ENCODE measurements at regions not wholly inside any gene's neighbourhood (a gene's known extent, or its start where the extent isn't known, plus 50 kb on each side); places are given as distances from the start of the nearest gene placed in this dataset.

DNA sequence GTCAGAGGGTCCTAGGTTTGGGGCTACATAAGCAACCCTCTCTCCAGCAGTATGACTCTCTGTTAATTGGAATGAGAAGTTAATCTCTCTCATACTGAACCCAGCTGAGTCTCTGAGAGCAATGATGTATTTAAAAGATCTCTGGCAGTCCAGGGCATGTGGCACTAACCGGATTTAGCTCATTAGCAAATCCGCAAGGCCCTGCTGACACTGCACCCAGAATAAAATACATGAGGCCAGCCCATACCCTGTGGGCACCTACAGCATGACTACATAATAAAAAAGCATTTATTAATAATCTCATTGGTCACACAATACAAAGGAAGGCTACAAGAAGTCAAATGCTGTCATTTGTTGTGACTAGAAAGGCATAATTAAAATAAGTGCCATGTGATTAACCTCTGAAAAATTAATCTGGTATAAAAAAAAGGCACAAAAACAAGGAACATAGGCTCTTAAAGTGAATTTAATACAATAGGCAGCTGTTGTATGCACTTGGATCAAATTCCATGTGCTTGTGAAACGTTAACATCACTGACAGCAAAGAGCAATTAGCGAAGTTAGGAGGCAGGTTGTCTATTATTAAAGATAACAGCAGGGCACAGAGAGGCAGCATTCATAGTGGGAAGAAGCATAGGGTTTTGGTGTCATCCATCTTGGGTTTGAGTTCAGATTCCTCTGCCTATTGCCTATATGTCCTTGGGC, 381.2 kb downstream of the WDR72 start:
- Histone ChIP-seq H3K9me2 (replicated peaks; ENCODE audit: insufficient read depth) (no peaks in the 10 kb centered on the region), H3K4me2 (no peak overlapping the region), H3K4me1 (ENCODE audit: insufficient read depth) (no peaks in the 10 kb centered on the region), H4K20me1 (ENCODE audit: insufficient read depth, poor library complexity, severe bottlenecking) (no peaks in the 10 kb centered on the region), H3K4me3 (no peak overlapping the region), H3K79me2 (no peaks in the 10 kb centered on the region), H3K27ac (no peak overlapping the region), H2AFZ (no peak overlapping the region), H3K27me3 (no peaks in the 10 kb centered on the region), H3K36me3 (replicated peaks; ENCODE audit: insufficient read depth, low read depth) (no peaks in the 10 kb centered on the region), H3K9me3 (ENCODE audit: low read depth) (no peaks in the 10 kb centered on the region)
- TF ChIP-seq EZH2phosphoT487 (IDR thresholded peaks at IDR 0.05; ENCODE audit: low read depth, severe bottlenecking, unreplicated experiment) (no peak), EZH2 (IDR thresholded peaks at IDR 0.05; ENCODE audit: borderline replicate concordance) (no peak)
- TF ChIP-seq, protein P1, sequence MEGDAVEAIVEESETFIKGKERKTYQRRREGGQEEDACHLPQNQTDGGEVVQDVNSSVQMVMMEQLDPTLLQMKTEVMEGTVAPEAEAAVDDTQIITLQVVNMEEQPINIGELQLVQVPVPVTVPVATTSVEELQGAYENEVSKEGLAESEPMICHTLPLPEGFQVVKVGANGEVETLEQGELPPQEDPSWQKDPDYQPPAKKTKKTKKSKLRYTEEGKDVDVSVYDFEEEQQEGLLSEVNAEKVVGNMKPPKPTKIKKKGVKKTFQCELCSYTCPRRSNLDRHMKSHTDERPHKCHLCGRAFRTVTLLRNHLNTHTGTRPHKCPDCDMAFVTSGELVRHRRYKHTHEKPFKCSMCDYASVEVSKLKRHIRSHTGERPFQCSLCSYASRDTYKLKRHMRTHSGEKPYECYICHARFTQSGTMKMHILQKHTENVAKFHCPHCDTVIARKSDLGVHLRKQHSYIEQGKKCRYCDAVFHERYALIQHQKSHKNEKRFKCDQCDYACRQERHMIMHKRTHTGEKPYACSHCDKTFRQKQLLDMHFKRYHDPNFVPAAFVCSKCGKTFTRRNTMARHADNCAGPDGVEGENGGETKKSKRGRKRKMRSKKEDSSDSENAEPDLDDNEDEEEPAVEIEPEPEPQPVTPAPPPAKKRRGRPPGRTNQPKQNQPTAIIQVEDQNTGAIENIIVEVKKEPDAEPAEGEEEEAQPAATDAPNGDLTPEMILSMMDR (IDR thresholded peaks at IDR 0.05; ENCODE audit: poor library complexity): no peak
- DNase-seq (ENCODE audit: low spot score): no peak
- 74% methylated on average over 4 of the region's 4 CpGs for WGBS (ENCODE audit: low lambda C conversion rate, missing lambda C conversion rate)

DNA sequence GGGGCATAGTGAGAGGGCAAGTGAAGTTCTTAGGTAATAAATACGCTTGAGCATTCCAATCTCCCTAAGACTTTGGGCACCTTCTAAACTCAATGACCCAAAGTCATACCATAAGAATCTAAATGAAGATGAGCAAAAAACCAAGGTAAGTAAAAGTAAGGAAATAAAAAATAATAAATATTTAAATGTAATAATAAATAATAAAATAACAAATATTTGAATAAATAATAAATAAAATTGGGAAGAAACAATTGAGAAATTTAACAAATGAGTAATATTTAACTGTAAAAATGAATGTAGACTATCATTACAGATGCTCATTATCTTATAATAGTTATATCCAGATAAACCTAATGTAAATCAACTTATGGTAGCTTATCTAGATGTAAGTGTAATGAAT, 391.7 kb downstream of the WDR72 start:
- H3K9me3 ChIP-seq (ENCODE audit: low read depth): no peaks in the 10 kb centered on the region
- no peak overlapping the region for H3K4me2 ChIP-seq
- TF ChIP-seq, protein P1 (IDR thresholded peaks at IDR 0.05; ENCODE audit: poor library complexity): no peak
- TF ChIP-seq EZH2phosphoT487 (IDR thresholded peaks at IDR 0.05; ENCODE audit: low read depth, severe bottlenecking, unreplicated experiment): no peak
- no peak for TF ChIP-seq EZH2 (IDR thresholded peaks at IDR 0.05; ENCODE audit: borderline replicate concordance)
- no peaks in the 10 kb centered on the region for H3K27me3 ChIP-seq
- DNase-seq (ENCODE audit: low spot score): no peak
- H3K27ac ChIP-seq: no peak overlapping the region
- H2AFZ ChIP-seq: no peak overlapping the region
- no peaks in the 10 kb centered on the region for H3K4me1 ChIP-seq (ENCODE audit: insufficient read depth)
- H4K20me1 ChIP-seq (ENCODE audit: insufficient read depth, poor library complexity, severe bottlenecking): no peaks in the 10 kb centered on the region
- no peaks in the 10 kb centered on the region for H3K9me2 ChIP-seq (replicated peaks; ENCODE audit: insufficient read depth)
- no peaks in the 10 kb centered on the region for H3K36me3 ChIP-seq (replicated peaks; ENCODE audit: insufficient read depth, low read depth)
- 91% methylated on average over 1 of the region's 1 CpG for WGBS (ENCODE audit: low lambda C conversion rate, missing lambda C conversion rate)
- H3K79me2 ChIP-seq: no peaks in the 10 kb centered on the region
- H3K4me3 ChIP-seq: no peak overlapping the region

DNA sequence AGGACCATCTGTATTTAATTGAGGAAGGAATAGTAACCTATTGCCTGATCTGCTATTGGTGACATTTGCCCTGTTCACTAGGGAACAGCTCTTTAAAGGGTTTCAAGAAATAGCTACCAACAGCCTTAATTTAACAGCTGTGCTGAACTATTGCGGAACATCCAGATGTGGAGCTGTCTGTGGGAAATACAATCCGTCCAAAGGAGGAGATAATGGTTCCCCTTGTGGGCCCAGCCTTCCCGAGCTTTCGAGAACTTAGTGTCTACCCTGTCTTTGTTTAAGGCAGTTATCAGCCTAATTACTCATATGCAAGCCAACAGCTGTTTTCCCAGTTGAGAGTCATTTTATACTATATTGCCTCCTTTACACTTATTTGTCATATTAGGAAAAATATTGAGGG, 398.6 kb downstream of the WDR72 start:
- Histone ChIP-seq H3K79me2 (no peaks in the 10 kb centered on the region), H3K4me3 (no peak overlapping the region), H2AFZ (no peak overlapping the region), H3K4me2 (no peak overlapping the region), H3K9me3 (ENCODE audit: low read depth) (no peaks in the 10 kb centered on the region), H3K4me1 (ENCODE audit: insufficient read depth) (no peaks in the 10 kb centered on the region), H3K9me2 (replicated peaks; ENCODE audit: insufficient read depth) (no peaks in the 10 kb centered on the region), H3K36me3 (replicated peaks; ENCODE audit: insufficient read depth, low read depth) (no peaks in the 10 kb centered on the region), H4K20me1 (ENCODE audit: insufficient read depth, poor library complexity, severe bottlenecking) (no peaks in the 10 kb centered on the region), H3K27ac (no peak overlapping the region), H3K27me3 (peaks cover 4% of the 10 kb centered on the region)
- WGBS (ENCODE audit: low lambda C conversion rate, missing lambda C conversion rate): 64% methylated on average over 4 of the region's 4 CpGs
- no peak for DNase-seq (ENCODE audit: low spot score)
- no peak for TF ChIP-seq EZH2phosphoT487 (IDR thresholded peaks at IDR 0.05; ENCODE audit: low read depth, severe bottlenecking, unreplicated experiment)
- TF ChIP-seq EZH2 (IDR thresholded peaks at IDR 0.05; ENCODE audit: borderline replicate concordance): no peak
- TF ChIP-seq, protein P1 (IDR thresholded peaks at IDR 0.05; ENCODE audit: poor library complexity): no peak
